GM19238 (cell line): ENCODE measurements at regions not wholly inside any gene's neighbourhood (a gene's known extent, or its start where the extent isn't known, plus 50 kb on each side); places are given as distances from the start of the nearest gene placed in this dataset.
"Not testable (repeated sequence)": the region's sequence is repeated elsewhere in the genome, so short reads cannot be mapped to it uniquely, and the experiment has no call there.

ENCODE experiments used
- DNase-seq: peaks from one replicate; pipeline ENCODE4 v3.0.0; 2011; ENCODE audit warnings: low spot score; ENCODE audit not compliant: insufficient read length

- no peak for DNase-seq
These were observed 58.0 kb downstream of the CGGBP1 start for GRCh38 chr3:88000853-88001252.

DNA sequence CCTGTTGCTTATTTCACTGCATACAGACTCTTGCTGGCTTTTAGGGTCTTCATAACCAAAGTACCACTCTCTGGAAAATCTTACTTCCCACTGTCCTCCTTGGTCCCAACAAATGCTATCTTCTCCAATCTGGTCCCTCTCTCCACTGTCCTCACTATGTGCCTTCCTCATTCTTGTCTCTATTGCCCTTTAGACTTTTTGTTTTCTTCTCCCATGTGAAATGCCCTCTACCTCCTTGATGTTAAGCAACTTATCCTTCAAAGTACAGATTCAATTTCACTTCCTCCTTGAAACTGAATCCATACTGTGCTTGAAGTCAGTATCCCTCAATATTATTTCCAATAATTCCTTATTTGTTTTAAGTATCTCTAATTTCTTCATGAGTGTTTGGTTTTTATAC is 60.8 kb downstream of the CGGBP1 start:
- DNase-seq: no peak

DNA sequence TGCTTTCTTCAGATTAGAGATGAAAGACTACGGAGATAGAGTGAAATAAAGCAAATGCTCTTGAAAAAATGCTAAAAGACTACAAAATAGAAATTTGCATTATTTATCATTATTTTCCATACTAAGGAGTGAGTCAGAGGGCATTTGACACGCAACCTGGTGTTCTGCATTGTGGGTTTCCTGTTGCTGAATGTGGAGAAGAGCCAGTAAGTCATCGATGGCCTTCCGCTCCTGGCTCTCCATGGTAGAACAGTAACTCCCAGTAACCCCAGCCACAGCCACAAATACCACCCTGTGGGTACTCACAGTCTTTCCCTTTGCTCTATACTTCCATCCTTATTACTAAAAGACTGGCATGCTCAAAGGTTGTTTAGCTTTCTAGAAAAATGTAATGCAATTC is 61.5 kb downstream of the CGGBP1 start:
- DNase-seq: no peak

DNA sequence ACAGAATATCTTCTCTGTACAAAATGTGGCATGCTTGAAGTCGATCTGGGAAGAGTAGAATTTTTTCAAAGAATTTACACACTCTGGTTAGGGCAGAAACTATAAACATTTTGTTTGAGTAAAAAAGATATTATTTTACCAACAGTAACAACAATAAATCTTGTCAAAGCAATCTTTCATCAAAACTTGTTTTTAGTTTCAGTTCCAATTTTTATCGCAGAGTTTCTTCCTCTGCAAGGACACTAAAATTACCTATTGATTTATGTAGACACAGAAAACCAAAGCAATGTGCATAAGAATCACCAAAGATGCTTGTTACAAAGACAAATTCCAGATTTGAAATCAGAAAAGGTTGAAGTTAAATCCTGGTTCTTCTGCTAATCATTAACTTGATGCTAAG is 61.9 kb downstream of the CGGBP1 start:
- no peak for DNase-seq

DNA sequence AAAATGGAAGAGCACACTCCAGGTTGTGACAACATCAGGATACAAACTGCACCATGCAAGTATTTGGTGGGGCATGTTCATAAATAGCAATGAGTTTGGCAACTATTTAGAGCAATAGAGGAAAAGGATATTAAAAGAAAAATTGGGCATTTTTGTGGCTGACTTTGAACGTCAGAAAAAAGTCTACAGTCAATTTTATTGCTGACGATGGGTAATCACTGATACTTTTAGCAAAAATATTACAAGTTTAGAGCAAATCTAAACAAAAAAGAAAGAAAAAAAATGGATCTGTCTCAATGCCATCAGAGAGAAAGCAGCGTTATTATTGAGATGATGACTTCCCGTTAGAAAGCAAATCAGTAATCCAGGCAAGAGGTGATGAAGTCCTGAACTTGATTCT is 65.2 kb downstream of the CGGBP1 start:
- DNase-seq: no peak

GRCh38 chr3:87987952-87988351 is 70.9 kb downstream of the CGGBP1 start:
- no peak for DNase-seq

DNA sequence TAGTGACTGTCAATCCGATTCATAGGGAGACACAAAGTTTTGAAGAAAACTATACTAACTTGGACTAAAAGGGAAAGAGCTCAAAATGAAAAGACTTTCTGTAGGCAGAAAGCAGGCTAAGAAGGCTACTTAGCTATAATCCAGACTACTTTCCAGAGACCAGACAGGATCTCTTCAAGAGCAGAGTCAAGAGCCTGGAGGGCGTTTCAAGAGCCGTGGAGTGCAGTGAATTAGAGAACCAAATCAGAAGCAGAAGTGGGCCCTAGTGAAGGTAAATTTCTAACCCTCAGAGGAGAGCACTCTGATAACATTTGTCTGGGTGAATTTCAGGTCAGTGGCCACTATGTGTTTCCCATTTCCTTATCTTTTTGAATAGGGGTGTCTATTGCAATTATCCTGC is 76.4 kb downstream of the CGGBP1 start:
- DNase-seq: no peak

DNA sequence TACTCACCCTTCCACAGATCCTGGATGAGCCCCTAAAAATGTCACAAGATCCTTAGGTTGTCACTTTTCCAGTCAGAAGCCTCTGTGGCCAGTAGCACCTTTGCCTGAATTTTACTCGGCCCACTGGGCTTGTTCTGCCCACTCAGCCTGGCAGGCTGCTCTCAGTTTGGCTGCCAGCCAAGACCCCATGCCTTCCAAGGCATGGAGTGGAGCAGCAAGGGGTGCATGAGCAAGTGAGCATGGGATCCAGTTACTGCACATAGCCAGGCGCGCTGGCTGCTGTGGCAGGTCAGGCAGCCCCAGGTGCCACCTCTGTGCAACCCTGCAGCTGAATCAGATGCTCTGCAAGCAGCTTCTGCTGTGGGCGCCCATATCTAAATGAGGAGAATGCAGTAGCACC is 79.3 kb downstream of the CGGBP1 start:
- no peak for DNase-seq

DNA sequence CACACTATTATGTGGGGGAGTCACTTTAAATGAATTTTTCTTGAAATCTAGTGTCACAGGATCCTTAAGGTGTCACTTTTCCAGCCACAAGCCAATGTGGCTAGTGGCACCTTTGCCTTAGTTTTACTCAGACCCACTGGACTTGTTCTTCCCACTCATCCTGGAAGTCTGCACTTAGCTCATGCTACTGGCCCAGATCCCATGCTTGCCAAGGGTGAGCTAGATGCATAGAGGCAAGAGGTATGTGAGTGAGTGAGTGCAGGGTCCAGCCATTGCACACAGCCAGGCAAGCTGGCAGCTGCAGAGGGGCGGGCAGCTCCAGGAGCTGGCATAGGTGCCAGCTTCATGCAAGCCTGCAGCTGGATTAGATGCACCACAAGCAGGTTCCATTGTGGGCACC is 81.0 kb downstream of the CGGBP1 start:
- DNase-seq: no peak

DNA sequence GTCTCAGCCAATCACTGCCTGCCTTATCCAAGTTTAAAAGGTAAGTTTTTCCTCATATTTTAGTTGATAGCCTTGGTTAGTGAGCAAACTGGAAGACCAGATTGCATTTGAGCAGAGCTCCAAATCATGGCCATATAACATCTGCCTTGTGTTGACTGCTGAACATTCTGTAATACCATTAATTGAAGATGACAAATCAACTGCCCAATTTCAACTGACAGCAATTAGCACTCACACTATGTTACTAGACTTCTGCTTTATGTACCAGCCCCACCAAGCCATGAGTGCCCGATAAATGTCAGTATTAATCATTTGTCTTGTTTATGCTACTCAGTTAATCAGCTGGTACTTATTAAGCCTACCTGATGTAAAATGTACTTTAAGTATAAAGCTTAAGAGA is 83.1 kb downstream of the CGGBP1 start:
- DNase-seq: no peak

DNA sequence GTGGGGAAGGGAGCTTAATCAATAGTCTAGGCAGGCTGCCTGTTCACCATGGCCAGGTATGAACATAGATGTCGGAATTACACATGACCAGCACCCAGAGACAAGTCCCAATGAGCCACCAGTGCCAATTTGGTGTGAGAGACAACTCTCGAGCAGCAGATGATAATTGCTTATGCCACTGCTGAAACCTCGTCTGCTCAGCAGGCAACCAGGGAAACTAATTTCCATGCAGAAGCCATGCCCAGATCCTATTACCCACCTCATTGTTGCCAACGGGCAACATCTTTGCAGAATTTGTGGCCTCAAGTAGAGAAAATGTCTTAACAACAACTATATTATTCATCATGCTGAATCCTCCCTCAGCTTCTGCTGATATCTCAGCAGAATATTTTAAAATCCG is 84.9 kb downstream of the CGGBP1 start:
- DNase-seq: no peak

GRCh38 chr3:87969620-87970019 is 89.2 kb downstream of the CGGBP1 start:
- DNase-seq: no peak

DNA sequence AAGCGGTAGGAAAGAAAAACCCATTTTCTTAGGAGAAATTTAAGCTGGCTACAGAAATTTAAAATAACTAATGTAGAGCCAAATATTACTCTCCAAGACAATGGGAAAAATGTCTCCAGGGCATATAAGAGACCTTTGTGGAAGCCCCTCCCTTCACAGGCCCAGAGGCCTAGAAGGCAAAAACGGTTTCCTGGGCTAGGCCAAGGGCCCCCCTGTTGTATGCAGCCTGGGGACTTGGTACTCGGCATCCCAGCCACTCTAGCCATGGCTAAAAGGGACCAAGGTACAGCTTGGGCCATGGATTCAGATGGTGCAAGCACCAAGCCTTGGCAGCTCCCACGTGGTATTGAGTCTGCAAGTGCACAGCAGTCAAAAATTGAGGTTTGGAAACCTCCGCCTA is 90.1 kb downstream of the CGGBP1 start:
- DNase-seq: no peak

DNA sequence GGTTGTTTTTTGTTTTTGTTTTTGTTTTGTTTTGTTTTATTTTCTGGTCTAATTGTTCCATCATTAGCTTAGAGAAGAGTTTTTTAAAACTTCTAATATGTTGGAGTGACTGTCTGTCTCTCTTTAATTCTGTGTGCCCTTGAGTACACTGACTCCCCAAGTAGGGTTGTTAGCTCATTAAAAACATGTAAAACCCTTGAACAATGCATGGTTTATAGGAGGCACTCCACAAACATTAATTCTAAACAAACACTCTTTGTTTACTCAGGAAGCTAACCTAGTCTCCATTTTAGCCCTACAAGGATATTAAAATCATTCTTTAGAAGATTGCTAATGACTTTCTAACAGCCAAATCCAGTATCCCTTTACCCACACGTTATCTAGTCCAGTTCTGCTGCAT is 100.5 kb downstream of the CGGBP1 start:
- DNase-seq: no peak

GRCh38 chr3:87957575-87957974 is 101.2 kb downstream of the CGGBP1 start:
- DNase-seq: no peak

DNA sequence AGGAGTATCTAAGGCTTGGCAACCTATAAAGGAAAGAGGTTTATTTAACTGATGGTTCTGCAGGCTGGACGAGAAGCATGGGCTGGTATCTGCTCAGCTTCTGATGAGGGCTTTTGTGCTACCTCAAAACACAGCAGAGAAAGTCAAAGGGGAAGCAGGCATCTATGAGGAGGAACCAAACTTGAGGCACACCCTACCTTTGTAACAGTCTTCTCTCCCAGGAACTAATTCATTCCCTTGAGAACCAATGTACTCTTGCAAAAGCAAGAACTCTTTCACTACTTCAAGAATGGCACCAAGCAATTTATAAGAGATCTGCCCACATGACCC is 109.0 kb downstream of the CGGBP1 start:
- DNase-seq: no peak

DNA sequence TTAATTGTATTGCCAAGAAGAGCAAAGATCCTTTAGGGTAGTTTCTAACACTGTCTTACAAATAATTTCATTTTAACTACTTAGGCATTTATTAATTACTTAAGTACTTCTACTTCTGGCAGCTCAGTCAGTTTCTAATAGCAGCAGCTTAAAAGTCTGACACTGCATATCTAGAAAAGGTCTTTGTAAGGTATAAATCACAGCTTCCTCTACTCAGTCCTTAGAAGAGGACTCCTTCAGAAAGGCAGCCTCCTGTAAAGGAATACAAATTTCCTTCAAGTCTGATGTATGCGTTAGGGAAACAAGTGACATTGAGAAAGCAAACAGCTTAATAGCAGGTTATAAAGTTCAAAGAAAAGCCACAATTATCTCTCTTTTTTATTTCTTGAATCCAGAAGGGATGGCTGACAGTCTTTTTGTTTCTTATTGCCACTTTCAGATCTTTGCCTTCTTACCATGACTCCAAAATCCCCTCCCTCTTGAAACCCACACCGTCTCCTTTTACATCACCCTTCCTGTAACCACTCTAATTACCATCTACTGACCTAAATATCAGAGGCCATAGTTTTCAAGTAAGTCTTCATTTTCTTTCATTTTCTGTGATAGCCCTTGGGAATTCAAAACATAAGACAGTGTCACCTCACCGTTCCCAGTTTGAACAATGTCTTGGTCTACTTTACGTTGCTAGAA is 109.5 kb downstream of the CGGBP1 start:
- no peak for DNase-seq

DNA sequence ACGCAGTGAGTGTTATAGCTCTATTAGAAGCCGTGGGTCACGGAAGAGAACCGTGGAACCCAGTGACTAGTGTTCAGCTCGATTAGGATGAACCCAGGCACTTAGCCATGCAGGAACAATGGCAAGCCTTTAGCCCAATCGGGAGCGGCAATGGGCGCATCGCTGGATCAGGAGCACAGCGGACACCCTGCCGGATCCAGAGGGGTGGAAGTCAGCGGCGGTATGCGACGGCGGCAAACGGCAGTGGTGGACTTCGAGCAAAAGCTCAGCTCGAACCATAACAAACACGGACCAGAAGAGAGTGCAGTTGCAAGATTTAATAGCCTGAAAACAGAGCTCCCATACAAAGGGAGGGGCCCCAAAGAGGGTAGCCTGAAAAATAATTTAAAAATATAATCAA is 112.8 kb downstream of the CGGBP1 start:
- DNase-seq: not testable (repeated sequence)

DNA sequence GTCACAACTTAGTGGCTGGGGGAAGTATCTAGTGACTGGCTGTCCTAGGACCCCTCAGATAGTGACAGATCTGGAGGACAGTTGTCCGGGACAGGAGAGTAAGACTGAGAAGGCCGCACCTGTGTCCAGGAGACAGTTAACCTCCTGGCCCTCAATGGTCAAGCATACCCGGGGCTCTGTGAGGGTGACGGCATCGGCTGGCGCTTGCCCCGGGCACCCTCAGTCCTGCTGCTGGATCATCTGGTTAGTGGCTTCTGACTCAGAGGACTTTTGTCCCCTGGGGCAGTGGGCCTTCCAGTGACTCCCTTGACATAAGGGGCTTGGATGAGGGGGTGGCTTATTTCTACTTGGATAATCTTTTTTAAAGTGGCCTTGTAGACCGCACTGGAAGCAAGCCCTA is 116.5 kb downstream of the CGGBP1 start:
- not testable (repeated sequence) for DNase-seq

GRCh38 chr3:87924485-87924884 is 134.3 kb downstream of the CGGBP1 start:
- DNase-seq: no peak

DNA sequence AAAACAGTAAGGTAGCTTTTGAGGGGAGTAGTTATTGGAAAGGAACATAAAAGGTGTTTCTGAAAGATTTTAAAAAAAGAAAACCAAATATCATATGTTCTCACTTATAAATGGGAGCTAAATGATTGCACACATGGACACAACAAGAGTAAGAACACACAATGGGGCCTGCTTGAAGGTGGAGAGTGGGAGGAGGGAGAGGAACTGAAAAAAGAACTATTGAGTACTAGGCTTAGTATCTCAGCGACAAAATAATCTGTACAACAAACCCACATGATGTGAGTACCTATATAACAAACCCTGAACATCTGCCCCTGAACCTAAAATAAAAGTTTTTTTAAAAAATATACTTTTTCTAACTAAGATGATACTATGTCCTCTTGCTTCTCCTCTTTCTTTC is 138.3 kb downstream of the CGGBP1 start:
- DNase-seq: no peak

DNA sequence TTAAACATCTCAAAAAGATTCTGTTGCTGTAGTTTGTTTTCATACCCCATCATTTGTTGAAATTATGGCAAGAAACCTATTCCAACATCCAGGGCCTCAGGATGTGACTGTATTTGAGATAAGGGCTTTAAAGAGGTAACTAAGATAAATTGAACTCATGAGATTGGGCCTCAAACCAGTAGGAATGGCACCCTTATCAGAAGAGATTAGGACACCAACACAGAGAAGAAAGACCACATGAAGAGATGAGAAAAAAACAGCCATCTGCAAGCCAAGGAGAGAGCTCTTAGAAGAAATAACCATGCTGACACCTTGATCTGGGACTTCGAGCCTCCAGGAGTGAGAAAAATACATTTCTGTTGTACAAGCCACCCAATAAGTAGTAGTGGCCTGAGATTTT is 157.7 kb downstream of the CGGBP1 start:
- no peak for DNase-seq

- DNase-seq: no peak
These were observed 158.7 kb downstream of the CGGBP1 start for GRCh38 chr3:87900061-87900460.

DNA sequence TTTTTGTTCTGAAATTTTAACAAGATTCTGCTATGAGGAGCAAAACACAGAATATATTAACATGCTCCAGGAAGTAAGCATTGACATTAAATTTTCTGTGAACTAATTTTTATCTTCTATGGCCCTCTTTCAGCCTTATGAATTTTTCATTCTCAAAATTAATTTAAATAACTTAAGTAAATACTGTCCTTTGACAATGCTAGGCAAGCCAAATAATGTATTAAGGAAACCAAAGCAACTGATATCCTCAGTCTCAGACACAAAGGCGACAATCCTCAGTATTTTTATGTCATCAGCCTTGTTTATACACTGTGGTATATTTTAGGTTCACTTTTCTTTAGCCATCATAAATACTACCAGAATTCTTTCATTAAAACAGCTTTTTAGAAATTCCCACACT is 159.8 kb downstream of the CGGBP1 start:
- DNase-seq: no peak
